ENCODE measurements at regions not wholly inside any gene's neighbourhood (a gene's known extent, or its start where the extent isn't known, plus 50 kb on each side); places are given as distances from the start of the nearest gene placed in this dataset.

DNA sequence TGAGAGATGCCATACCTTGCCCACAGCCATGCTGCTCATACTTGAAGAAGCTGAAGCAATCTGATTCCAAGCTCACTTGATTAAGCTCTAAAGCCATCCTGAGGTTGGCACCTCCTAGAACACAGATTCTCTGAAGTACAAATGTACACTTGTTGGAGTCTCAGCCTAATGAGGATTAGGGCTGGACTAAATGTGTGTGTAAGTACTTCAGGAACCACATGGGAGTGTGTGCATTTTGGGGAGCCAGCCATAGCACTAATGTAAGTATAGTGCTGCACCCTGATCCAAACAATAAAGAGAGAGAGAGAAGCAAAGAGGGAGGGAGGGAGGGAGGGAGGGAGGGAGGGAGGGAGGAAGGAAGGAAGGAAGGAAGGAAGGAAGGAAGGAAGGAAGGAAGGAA lies 458.6 kb downstream of the MAFB start:
- no peak for ATAC-seq (ENCODE audit: low FRiP score)
- TF ChIP-seq, protein P1, sequence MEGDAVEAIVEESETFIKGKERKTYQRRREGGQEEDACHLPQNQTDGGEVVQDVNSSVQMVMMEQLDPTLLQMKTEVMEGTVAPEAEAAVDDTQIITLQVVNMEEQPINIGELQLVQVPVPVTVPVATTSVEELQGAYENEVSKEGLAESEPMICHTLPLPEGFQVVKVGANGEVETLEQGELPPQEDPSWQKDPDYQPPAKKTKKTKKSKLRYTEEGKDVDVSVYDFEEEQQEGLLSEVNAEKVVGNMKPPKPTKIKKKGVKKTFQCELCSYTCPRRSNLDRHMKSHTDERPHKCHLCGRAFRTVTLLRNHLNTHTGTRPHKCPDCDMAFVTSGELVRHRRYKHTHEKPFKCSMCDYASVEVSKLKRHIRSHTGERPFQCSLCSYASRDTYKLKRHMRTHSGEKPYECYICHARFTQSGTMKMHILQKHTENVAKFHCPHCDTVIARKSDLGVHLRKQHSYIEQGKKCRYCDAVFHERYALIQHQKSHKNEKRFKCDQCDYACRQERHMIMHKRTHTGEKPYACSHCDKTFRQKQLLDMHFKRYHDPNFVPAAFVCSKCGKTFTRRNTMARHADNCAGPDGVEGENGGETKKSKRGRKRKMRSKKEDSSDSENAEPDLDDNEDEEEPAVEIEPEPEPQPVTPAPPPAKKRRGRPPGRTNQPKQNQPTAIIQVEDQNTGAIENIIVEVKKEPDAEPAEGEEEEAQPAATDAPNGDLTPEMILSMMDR (IDR thresholded peaks at IDR 0.05) = no peak
- no peak for DNase-seq (ENCODE audit: low spot score)

DNA sequence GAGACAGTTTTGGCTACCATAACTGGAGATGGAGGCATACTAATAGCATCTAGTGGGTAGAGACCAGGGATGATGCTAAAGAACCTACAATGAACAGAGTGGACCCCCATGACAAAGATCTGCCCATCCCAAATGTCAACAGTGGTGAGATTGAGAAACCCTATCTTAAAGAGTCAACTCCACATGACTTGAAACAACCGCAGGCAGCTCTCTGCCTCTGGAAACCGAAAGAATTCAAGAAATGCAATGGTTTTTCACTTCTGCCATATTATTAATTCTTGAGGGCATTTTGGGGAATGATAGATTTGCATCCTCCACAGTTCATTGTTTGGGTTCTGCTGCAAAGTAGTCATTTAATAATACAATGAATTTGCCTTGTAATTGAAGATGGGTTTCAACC lies 463.4 kb downstream of the MAFB start:
- TF ChIP-seq, protein P1 (IDR thresholded peaks at IDR 0.05) = no peak
- DNase-seq (ENCODE audit: low spot score) (no peak), ATAC-seq (ENCODE audit: low FRiP score) (no peak)

DNA sequence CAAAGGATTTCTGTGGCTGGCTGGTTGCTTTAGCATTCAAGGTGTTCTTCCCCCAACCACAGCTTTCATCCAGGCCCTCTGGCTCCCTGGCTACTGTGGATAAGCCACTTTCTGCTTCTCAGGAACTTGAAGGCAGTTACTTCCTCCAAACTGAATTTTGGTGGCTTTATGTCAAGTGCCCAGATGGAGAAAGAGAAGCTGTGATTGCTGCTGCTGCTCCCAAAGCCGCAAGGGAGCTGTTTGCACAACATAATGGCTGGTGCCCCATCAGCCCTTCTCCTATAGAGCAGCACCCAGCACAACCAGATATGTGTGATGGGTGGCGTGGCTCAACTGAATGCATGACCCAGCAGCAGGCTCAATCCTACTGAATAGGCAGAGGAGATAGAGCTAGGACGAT lies 465.2 kb downstream of the MAFB start:
- DNase-seq (ENCODE audit: low spot score) = no peak
- ATAC-seq (ENCODE audit: low FRiP score) = no peak
- TF ChIP-seq, protein P1 (IDR thresholded peaks at IDR 0.05) = no peak

DNA sequence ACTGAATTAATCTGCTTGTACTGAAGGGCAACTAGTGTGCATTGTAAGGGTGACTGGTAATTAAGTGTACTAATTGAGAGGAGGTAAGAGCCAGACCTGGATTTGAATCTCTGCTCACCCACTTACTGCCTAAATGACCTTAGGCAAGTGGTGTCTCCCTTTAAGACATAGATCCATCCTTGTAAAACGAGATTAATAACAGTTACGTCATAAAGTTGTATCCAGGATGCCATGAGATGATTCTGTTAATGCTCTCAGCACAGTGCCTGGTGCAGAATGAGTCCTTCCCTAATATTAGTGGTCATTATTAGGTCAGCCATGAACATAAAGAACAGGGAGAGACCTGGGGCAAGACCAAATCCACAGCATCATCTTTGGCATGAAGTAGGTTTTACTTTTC lies 470.1 kb downstream of the MAFB start:
- TF ChIP-seq, protein P1 (IDR thresholded peaks at IDR 0.05) = no peak
- DNase-seq (ENCODE audit: low spot score) (no peak), ATAC-seq (ENCODE audit: low FRiP score) (no peak)

DNA sequence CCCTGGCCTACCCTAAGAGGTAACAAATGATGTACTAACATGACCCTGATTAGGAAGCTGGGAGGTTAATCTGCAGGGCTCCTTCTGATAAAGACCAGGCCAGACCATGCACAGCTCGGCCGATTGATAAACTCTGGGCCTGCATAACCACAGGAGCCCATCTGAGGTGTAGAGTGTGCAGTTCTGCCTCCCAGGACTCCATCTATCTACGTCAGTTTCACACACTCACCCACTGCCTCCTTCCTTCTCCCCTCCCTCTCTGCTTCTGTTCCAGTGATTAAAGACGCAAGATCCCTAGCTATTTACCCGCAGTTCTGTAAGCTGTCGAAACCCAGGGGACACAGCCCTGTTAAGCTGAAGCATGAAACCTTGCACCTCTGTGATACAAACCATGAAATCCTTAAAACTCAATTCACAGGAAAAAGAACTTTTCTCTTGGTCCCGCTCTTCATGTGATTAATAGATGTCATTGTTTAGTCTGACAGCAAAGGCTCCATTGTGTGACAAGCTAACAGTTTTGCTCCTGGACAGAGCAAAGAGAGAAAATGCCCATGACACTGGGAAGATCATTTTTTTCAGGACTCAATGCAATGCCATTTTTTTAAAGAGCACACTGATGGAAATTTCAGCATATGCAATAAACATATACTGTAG lies 470.6 kb downstream of the MAFB start:
- ATAC-seq (ENCODE audit: low FRiP score) (no peak), DNase-seq (ENCODE audit: low spot score) (no peak)
- TF ChIP-seq, protein P1 (IDR thresholded peaks at IDR 0.05) = no peak

DNA sequence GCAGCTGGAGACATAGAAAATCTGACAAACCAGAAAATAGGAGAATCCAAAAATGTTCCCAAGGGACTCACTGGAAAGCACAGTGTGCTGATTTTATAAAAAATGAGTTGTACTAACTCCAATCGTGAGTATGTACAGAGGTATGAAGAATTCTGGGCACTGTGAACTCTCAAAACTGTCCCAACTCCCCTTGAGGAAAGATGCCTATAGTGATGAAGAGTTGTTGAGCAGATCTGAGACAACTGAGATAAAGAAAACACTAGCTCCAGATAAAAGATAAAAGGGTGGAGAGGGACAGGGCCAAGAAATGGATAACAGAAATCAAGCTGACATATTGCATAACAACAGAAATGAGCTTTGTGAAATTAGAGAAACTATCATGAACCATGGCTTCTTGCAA lies 481.4 kb downstream of the MAFB start:
- ATAC-seq (ENCODE audit: low FRiP score) = no peak

DNA sequence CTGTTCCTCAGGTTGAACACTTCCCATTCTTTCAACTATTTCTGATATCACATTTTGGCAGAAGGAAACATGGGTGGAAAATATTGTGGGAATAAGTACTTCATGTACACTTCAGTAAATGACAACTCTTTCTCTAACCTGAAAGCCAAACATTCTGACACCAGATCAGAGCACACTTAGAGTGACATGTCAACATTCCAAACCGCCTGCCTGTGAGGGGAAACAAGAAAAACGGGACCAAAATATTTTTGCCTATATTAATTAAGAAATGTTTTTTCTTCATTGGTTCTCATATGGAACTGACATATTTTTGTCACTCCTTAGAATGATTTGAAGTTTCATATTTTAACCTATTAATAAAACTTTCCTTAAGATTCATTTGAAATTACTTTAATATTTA lies 483.1 kb downstream of the MAFB start:
- DNase-seq (ENCODE audit: low spot score) (no peak), ATAC-seq (ENCODE audit: low FRiP score) (no peak)
- TF ChIP-seq, protein P1 (IDR thresholded peaks at IDR 0.05) = no peak

More for the DNA sequence above, 481.4 kb downstream of the MAFB start:
- no peak for DNase-seq (ENCODE audit: low spot score)
- TF ChIP-seq, protein P1 (IDR thresholded peaks at IDR 0.05) = no peak

All from omental fat pad (tissue), 3 donors.